ENCODE measurements at regions not wholly inside any gene's neighbourhood (a gene's known extent, or its start where the extent isn't known, plus 50 kb on each side); places are given as distances from the start of the nearest gene placed in this dataset.

GRCh38 chr11:42171046-42171445 is 711.6 kb upstream of the LRRC4C start:
- TF ChIP-seq NFIC (IDR thresholded peaks at IDR 0.05): no peak
- no peak for TF ChIP-seq TAF1 (IDR thresholded peaks at IDR 0.05; ENCODE audit: low read depth)
- no peak for TF ChIP-seq ZBTB7A (IDR thresholded peaks at IDR 0.05; ENCODE audit: low read depth)
- TF ChIP-seq TEAD4 (IDR thresholded peaks at IDR 0.05): no peak
- TF ChIP-seq EP300 (IDR thresholded peaks at IDR 0.05; ENCODE audit: borderline replicate concordance): no peak
- TF ChIP-seq CEBPB (IDR thresholded peaks at IDR 0.05): no peak
- TF ChIP-seq FOXM1 (IDR thresholded peaks at IDR 0.05; ENCODE audit: borderline replicate concordance, low read depth): no peak
- TF ChIP-seq USF1 (IDR thresholded peaks at IDR 0.05): no peak
- no peak for TF ChIP-seq RAD21 (IDR thresholded peaks at IDR 0.05; ENCODE audit: low read depth)
- TF ChIP-seq EGR1 (IDR thresholded peaks at IDR 0.05): no peak
- no peak for TF ChIP-seq MAX (IDR thresholded peaks at IDR 0.05)
- TF ChIP-seq YY1 (IDR thresholded peaks at IDR 0.05; ENCODE audit: low read depth): no peak
- no peak for TF ChIP-seq CREB1 (IDR thresholded peaks at IDR 0.05; ENCODE audit: low read depth)
- no peak for TF ChIP-seq REST (IDR thresholded peaks at IDR 0.05; ENCODE audit: low read depth)
- no peak for TF ChIP-seq TCF12 (IDR thresholded peaks at IDR 0.05; ENCODE audit: low read depth)

- TF ChIP-seq TEAD4 (IDR thresholded peaks at IDR 0.05) (no peak), TCF12 (IDR thresholded peaks at IDR 0.05; ENCODE audit: low read depth) (no peak), NFIC (IDR thresholded peaks at IDR 0.05) (no peak), ZBTB7A (IDR thresholded peaks at IDR 0.05; ENCODE audit: low read depth) (no peak), EGR1 (IDR thresholded peaks at IDR 0.05) (no peak), REST (IDR thresholded peaks at IDR 0.05; ENCODE audit: low read depth) (no peak), YY1 (IDR thresholded peaks at IDR 0.05; ENCODE audit: low read depth) (no peak), EP300 (IDR thresholded peaks at IDR 0.05; ENCODE audit: borderline replicate concordance) (no peak), CREB1 (IDR thresholded peaks at IDR 0.05; ENCODE audit: low read depth) (no peak), FOXM1 (IDR thresholded peaks at IDR 0.05; ENCODE audit: borderline replicate concordance, low read depth) (no peak), USF1 (IDR thresholded peaks at IDR 0.05) (no peak), MAX (IDR thresholded peaks at IDR 0.05) (no peak), TAF1 (IDR thresholded peaks at IDR 0.05; ENCODE audit: low read depth) (no peak), RAD21 (IDR thresholded peaks at IDR 0.05; ENCODE audit: low read depth) (no peak), CEBPB (IDR thresholded peaks at IDR 0.05) (no peak)
Observed at GRCh38 chr11:42172441-42172840, 713.0 kb upstream of the LRRC4C start.

GRCh38 chr11:42175203-42175602 is 715.8 kb upstream of the LRRC4C start:
- TF ChIP-seq TEAD4 (IDR thresholded peaks at IDR 0.05) (no peak), ZBTB7A (IDR thresholded peaks at IDR 0.05; ENCODE audit: low read depth) (no peak), YY1 (IDR thresholded peaks at IDR 0.05; ENCODE audit: low read depth) (no peak), RAD21 (IDR thresholded peaks at IDR 0.05; ENCODE audit: low read depth) (no peak), REST (IDR thresholded peaks at IDR 0.05; ENCODE audit: low read depth) (no peak), FOXM1 (IDR thresholded peaks at IDR 0.05; ENCODE audit: borderline replicate concordance, low read depth) (no peak), MAX (IDR thresholded peaks at IDR 0.05) (no peak), CEBPB (IDR thresholded peaks at IDR 0.05) (no peak), TCF12 (IDR thresholded peaks at IDR 0.05; ENCODE audit: low read depth) (no peak), EGR1 (IDR thresholded peaks at IDR 0.05) (no peak), TAF1 (IDR thresholded peaks at IDR 0.05; ENCODE audit: low read depth) (no peak), CREB1 (IDR thresholded peaks at IDR 0.05; ENCODE audit: low read depth) (no peak), EP300 (IDR thresholded peaks at IDR 0.05; ENCODE audit: borderline replicate concordance) (no peak), NFIC (IDR thresholded peaks at IDR 0.05) (no peak), USF1 (IDR thresholded peaks at IDR 0.05) (no peak)
